Testis (tissue), 2 donors: ENCODE measurements at regions not wholly inside any gene's neighbourhood (a gene's known extent, or its start where the extent isn't known, plus 50 kb on each side); places are given as distances from the start of the nearest gene placed in this dataset.

Experiments used
- DNase-seq: peaks from one replicate; pipeline ENCODE4 v3.0.0-alpha.2; 2019
- H3K27ac ChIP-seq, 2 donors: fragments of 200-600 bp; sonication (generic); one replicate each; pipeline ENCODE4 v1.5.1; 2019
- H3K27me3 ChIP-seq: fragments of 200-600 bp; sonication (generic); one replicate; pipeline ENCODE4 v1.5.1; 2019
- H3K36me3 ChIP-seq: fragments of 200-600 bp; sonication (generic); one replicate; pipeline ENCODE4 v1.5.1; 2017; ENCODE audit warnings: low read depth; ENCODE audit errors: missing control alignments
- H3K4me1 ChIP-seq: fragments of 200-600 bp; sonication (generic); one replicate; pipeline ENCODE4 v1.5.1; 2019
- H3K4me3 ChIP-seq, 2 donors: fragments of 200-600 bp; sonication (generic); one replicate each; pipeline ENCODE4 v1.5.1; 2017 to 2019
- H3K9me3 ChIP-seq: fragments of 200-600 bp; sonication (generic); one replicate; pipeline ENCODE4 v1.5.1; 2017
- CTCF ChIP-seq, 3 experiments: fragments of 450-650 bp in 2 of 3; fragments of 200-600 bp in 1 of 3; sonication (generic) in 1 of 3; IDR thresholded peaks; one replicate each; pipeline ENCODE4 v1.5.1; 2016 to 2019; ENCODE audit warnings: antibody characterized with exemption in 3 of 3, mild to moderate bottlenecking in 2 of 3, moderate library complexity in 1 of 3
- POLR2A ChIP-seq: fragments of 450-650 bp; IDR thresholded peaks from one replicate; pipeline ENCODE4 v1.6.1; 2017; ENCODE audit warnings: antibody characterized with exemption, mild to moderate bottlenecking, moderate library complexity
- WGBS, 2 donors: methylation state at CpG; one replicate each; pipeline ENCODE4 v1.1.5; 2018; 5-methylcytosine and 5-hydroxymethylcytosine counted together
- intact Hi-C: fragments of 100-400 bp; cut with DNase I; formaldehyde crosslinking; loops from one replicate; pipeline ENCODE4 v1.15.1; 2023; ENCODE audit warnings: low total_unique reads

GRCh38 chr21:35426469-35426868, 377.4 kb upstream of the RUNX1 start:
- no peaks in the 10 kb centered on the region for H3K9me3 ChIP-seq
- TF ChIP-seq CTCF (IDR thresholded peaks at IDR 0.05) (no peak), POLR2A (no peak)
- no peak for DNase-seq
- no peaks in the 10 kb centered on the region for H3K27me3 ChIP-seq
- H3K36me3 ChIP-seq = no peaks in the 10 kb centered on the region
- 56 to 66% methylated on average over 3 of the region's 3 CpGs for WGBS, 2 donors
- intact Hi-C loops = no loop called here
- no peak overlapping the region for H3K27ac ChIP-seq
- no peak overlapping the region for H3K4me3 ChIP-seq
- peaks cover 3% of the 10 kb centered on the region for H3K4me1 ChIP-seq

GRCh38 chr21:35424122-35424521, 375.0 kb upstream of the RUNX1 start:
- Histone ChIP-seq H3K4me1 (peaks cover 3% of the 10 kb centered on the region), H3K4me3 (no peak overlapping the region), H3K36me3 (no peaks in the 10 kb centered on the region), H3K9me3 (no peaks in the 10 kb centered on the region), H3K27ac (no peak overlapping the region), H3K27me3 (no peaks in the 10 kb centered on the region)
- 89 to 90% methylated on average over 3 of the region's 3 CpGs for WGBS, 2 donors
- DNase-seq = no peak
- TF ChIP-seq CTCF (IDR thresholded peaks at IDR 0.05) = no peak
- no peak for TF ChIP-seq POLR2A
- intact Hi-C loops = no loop called here

- no peak for TF ChIP-seq CTCF (IDR thresholded peaks at IDR 0.05)
- Histone ChIP-seq H3K27me3 (no peaks in the 10 kb centered on the region), H3K4me1 (peaks cover 3% of the 10 kb centered on the region), H3K27ac (no peak overlapping the region), H3K36me3 (no peaks in the 10 kb centered on the region), H3K4me3 (no peak overlapping the region), H3K9me3 (no peaks in the 10 kb centered on the region)
- intact Hi-C loops = no loop called here
- no peak for DNase-seq
- WGBS, 2 donors = 54 to 64% methylated on average over 1 of the region's 1 CpG
Measured at GRCh38 chr21:35423709-35424108, 374.6 kb upstream of the RUNX1 start.

GRCh38 chr21:35422011-35422410, 372.9 kb upstream of the RUNX1 start:
- Histone ChIP-seq H3K27ac (no peak overlapping the region), H3K4me1 (no peaks in the 10 kb centered on the region), H3K36me3 (no peaks in the 10 kb centered on the region), H3K27me3 (no peaks in the 10 kb centered on the region), H3K9me3 (no peaks in the 10 kb centered on the region), H3K4me3 (no peak overlapping the region)
- TF ChIP-seq POLR2A (no peak), CTCF (IDR thresholded peaks at IDR 0.05) (no peak)
- intact Hi-C loops = no loop called here
- DNase-seq = no peak

- Histone ChIP-seq H3K9me3 (no peaks in the 10 kb centered on the region), H3K4me1 (no peaks in the 10 kb centered on the region), H3K36me3 (no peaks in the 10 kb centered on the region), H3K4me3 (no peak overlapping the region), H3K27ac (no peak overlapping the region), H3K27me3 (no peaks in the 10 kb centered on the region)
- WGBS, 2 donors = 92 to 98% methylated on average over 5 of the region's 5 CpGs
- DNase-seq = no peak
- intact Hi-C loops = no loop called here
- TF ChIP-seq CTCF (IDR thresholded peaks at IDR 0.05) (no peak), POLR2A (no peak)
Measured at GRCh38 chr21:35421221-35421620, 372.1 kb upstream of the RUNX1 start.
